CD4-positive, alpha-beta T cell treated with Interleukin-2 at 100 ng/mL for 4 hours (primary cell): ENCODE measurements at regions not wholly inside any gene's neighbourhood (a gene's known extent, or its start where the extent isn't known, plus 50 kb on each side); places are given as distances from the start of the nearest gene placed in this dataset.

Experiments
- DNase-seq: peaks from one replicate; pipeline ENCODE4 v3.0.0-alpha.2; 2020; ENCODE audit warnings: low spot score

GRCh38 chr1:98382986-98383740 lies 278.4 kb upstream of the SNX7 start:
- no peak for DNase-seq

DNA sequence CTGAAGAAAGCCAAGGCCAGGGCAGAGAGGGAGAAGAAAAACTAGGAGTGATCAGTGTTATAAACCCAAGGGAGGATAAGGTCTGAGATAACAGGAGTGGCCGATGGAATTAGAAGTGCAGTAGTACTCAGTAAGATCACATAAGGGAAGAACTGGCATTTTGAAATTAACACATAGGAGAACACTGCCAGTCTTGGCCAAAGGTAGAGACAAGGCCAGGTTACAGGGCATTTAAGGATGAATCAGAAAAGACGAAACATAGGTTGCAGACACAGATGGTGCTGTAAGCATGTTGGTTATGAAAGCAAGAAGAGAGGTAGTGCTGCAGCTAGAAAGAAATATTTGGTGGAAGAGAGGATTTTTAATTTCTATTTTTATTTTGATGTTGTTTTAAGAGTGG lies 278.9 kb upstream of the SNX7 start:
- DNase-seq = no peak

GRCh38 chr1:98374098-98374497 lies 287.4 kb upstream of the SNX7 start:
- DNase-seq = no peak

GRCh38 chr1:98373056-98373455 lies 288.5 kb upstream of the SNX7 start:
- no peak for DNase-seq

- no peak for DNase-seq
Measured at GRCh38 chr1:98371764-98372163, 289.8 kb upstream of the SNX7 start.

DNA sequence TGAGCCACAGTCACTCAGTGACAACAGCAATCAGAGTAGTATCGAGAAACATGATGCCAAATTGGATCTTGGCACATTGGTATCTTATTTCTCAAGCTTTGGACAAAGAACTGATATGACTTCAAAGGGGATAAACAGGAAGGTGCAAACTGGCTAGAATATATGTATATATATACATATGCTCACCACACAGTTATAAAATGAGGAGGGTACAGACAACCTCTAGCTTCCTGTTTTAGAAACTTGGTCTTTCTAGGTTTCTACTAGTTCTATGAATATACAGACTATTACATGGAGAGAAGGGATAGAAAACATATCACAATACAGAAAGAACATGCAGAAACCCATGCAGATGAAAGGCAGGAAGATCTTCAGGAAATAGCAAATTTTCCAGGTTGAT lies 292.1 kb upstream of the SNX7 start:
- no peak for DNase-seq

- DNase-seq = no peak
Measured at GRCh38 chr1:98368995-98369394, 292.5 kb upstream of the SNX7 start.

DNA sequence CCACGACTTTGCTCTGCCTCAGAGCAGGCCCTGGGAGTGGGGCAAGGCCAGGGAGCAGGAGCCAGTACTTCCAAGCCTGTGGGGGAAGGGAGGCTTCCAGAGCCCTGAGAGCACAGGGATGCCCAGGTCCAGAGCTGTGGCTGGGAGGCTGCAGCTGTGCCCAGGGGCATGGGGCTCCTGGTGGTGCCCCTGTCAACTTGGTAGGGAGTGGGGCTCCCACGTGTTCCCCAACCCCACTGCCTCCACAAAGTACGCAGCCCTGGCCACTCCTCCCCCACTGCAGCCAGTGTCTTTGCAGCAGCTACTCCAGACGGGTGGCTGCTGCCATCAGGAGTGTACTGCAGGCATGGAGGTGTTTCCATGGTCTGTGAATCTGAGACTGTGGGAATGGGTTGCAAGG lies 294.1 kb upstream of the SNX7 start:
- no peak for DNase-seq

- DNase-seq = no peak
Measured at GRCh38 chr1:98366343-98366742, 295.2 kb upstream of the SNX7 start.

DNA sequence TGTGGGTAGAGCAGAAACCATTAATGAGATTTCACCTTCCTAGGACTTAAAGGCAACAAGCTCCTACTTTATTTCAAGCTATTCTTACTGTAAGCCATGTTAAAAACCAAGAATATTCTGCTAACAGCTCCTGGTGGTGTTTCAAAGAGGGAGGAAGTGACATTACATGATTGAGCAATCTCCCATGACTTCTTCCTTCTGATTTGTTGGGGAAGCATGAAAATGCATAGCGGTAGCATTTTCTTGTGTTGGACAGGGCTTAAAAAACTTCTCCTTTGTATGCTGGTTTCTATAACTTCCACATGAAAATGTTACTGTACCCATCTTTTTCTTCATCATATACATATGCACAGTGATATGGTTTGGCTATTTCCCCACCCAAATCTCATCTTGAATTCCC lies 297.0 kb upstream of the SNX7 start:
- DNase-seq = no peak

DNA sequence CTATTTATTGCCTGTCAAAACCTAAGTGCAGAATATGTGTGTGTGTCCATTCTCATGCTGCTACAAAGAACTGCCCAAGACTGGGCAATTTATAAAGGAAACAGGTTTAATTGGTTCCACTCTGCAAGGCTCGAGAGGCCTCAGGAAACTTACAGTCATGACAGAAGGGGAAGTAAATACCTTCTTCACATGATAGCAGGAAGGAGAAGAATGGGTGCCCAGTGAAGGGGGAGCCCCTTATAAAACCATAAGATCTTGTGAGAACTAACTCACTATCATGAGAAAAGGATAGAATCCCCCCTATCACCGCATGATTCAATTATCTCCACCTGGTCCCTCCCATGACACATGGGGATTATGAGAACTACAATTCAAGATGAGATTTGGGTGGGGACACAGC lies 300.7 kb upstream of the SNX7 start:
- DNase-seq = no peak

GRCh38 chr1:98355656-98356383 lies 305.7 kb upstream of the SNX7 start:
- DNase-seq = no peak

DNA sequence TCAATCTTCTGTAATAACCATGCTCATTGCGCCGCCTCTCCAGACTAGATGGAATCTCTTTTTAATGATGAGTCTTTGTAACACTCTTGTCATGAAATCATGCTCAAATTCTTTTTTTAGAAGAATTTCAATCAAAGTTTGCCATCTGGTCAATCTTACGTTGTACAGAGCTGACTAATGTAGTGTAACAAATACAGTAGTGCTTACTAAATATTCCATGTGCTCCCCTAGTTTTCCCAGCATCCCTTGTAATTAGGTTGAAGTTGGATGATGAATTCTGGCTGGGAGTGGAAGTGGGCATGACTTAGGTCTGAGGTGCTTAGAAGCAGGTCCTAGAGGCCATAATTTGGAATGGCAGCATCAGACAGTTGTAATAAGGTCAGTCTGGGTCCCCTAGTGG lies 309.1 kb upstream of the SNX7 start:
- no peak for DNase-seq

DNA sequence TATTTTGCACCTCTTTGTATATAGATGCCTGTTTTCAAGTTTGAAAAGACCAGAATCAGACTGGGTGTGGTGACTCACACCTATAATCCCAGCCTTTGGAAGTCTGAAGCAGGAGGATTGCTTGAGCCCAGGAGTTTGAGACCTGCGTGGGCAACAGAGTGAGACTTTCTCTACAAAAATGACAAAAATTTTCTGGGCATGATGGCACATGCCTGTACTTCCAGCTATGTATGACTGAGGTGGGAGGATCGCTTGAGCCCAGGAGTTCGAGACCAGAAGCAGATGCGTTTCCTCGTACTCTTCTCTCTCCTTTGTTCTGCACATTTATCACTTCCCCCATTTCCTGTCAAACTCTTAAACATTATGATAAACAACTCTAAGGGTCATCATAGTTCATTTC lies 310.0 kb upstream of the SNX7 start:
- no peak for DNase-seq

GRCh38 chr1:98345417-98345816 lies 316.1 kb upstream of the SNX7 start:
- DNase-seq = no peak

DNA sequence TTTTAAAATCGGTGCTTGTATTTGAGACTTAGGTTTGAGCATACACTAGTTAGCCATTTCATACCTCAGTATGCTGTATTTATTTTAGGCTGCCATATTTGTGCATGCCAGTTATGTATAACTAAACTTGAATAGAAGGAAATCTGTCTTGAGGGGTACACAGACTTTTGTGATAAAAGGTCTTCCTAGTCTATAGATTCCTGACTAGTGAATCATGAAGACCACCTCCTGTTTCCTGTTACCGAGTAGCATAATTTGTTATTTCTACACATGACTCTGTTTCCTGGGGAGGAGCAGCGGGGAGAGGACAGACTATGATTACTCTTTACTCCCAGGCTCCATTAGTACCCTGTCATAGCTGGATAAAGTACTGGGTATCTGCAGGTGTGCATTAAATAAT lies 316.8 kb upstream of the SNX7 start:
- DNase-seq = no peak

GRCh38 chr1:98342566-98342965 lies 319.0 kb upstream of the SNX7 start:
- DNase-seq = no peak

GRCh38 chr1:98340511-98340910 lies 321.0 kb upstream of the SNX7 start:
- DNase-seq = no peak

GRCh38 chr1:98336472-98337083 lies 324.9 kb upstream of the SNX7 start:
- no peak for DNase-seq

DNA sequence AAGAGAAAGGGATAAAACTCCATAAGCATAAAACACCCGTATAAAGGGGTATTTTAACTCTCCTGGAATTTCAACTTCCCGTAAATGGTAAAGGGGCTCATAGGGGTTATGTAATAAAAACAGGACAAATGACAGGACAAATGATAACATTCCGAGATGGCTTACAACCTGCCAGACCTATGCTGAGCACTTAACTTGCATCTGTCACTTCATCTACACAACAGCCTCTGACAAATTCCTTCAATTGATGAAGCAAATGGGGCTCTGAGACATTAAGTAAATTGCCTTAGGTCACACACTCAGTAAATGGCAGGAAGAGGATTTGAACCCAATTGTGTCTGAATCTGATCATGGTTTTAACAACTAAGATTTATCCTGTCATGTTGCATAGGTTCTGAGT lies 327.6 kb upstream of the SNX7 start:
- no peak for DNase-seq

DNA sequence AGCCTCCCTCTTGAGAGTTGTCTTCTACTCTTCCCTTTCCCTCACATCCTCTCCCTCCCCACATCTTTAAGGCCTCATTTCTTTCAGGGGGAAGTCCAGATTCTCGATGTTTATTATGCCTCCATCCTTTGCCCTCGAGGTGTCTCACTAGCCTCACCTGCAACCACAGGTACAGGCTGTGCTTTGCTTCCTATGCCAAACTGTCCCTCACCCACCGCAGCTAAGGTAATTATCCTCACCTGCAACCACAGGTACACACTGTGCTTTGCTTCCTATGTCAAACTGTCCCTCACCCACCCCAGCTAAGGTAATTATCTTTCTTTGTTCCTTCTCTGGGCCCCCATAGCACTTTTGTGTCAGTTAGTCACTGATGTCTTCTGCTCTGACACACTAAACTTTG lies 328.1 kb upstream of the SNX7 start:
- DNase-seq = no peak

- no peak for DNase-seq
Measured at GRCh38 chr1:98331718-98332311, 329.7 kb upstream of the SNX7 start.

DNA sequence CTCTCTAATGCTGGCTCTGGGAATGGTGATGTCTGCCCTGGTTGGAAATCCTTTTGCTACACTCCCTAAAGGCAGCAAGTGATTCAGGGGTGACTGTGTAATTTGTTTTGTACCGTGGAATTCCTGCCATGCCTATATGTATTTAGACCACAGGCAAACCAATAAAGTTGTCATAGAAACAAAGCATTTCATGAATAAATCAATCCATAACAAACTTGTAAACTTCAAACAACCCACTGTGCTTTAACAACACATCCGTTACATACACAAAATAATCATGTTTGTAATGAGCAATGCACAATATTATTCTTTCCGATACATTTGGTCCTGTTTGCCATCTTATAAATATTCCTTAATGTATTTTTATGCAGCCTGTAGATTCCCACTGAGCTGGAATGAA lies 330.3 kb upstream of the SNX7 start:
- DNase-seq = no peak
